ENCODE measurements at regions not wholly inside any gene's neighbourhood (a gene's known extent, or its start where the extent isn't known, plus 50 kb on each side); places are given as distances from the start of the nearest gene placed in this dataset.
"Not testable (repeated sequence)": the region's sequence is repeated elsewhere in the genome, so short reads cannot be mapped to it uniquely, and the experiment has no call there.

GRCh38 chr10:35884657-35885071, 242.6 kb upstream of the FZD8 start:
- Histone ChIP-seq H3K9me3 (ENCODE audit: control insufficient read depth, low read length) (no peaks in the 10 kb centered on the region), H3K27me3 (ENCODE audit: control insufficient read depth, insufficient read depth, low read length, poor library complexity, severe bottlenecking) (no peaks in the 10 kb centered on the region), H3K4me3 (ENCODE audit: insufficient read depth, low read depth, low read length) (no peak overlapping the region), H3K4me1 (ENCODE audit: control insufficient read depth, insufficient read depth, low read length) (peaks cover 14% of the 10 kb centered on the region), H3K27ac (ENCODE audit: insufficient read depth, low read depth, low read length, poor library complexity, severe bottlenecking) (no peak overlapping the region), H3K36me3 (ENCODE audit: control insufficient read depth, insufficient read depth, low read length) (no peaks in the 10 kb centered on the region)
- WGBS, 2 experiments = 34 to 37% methylated on average over 9 of the region's 9 CpGs

GRCh38 chr10:35882422-35883150, 240.5 kb upstream of the FZD8 start:
- WGBS, 2 experiments = 72 to 75% methylated on average over 9 of the region's 9 CpGs
- Histone ChIP-seq H3K4me1 (ENCODE audit: control insufficient read depth, insufficient read depth, low read length) (peaks cover 14% of the 10 kb centered on the region), H3K27me3 (ENCODE audit: control insufficient read depth, insufficient read depth, low read length, poor library complexity, severe bottlenecking) (no peaks in the 10 kb centered on the region), H3K36me3 (ENCODE audit: control insufficient read depth, insufficient read depth, low read length) (no peaks in the 10 kb centered on the region), H3K27ac (ENCODE audit: insufficient read depth, low read depth, low read length, poor library complexity, severe bottlenecking) (no peak overlapping the region), H3K4me3 (ENCODE audit: insufficient read depth, low read depth, low read length) (no peak overlapping the region), H3K9me3 (ENCODE audit: control insufficient read depth, low read length) (no peaks in the 10 kb centered on the region)

GRCh38 chr10:35881320-35881719, 239.2 kb upstream of the FZD8 start:
- Histone ChIP-seq H3K4me3 (ENCODE audit: insufficient read depth, low read depth, low read length) (no peak overlapping the region), H3K36me3 (ENCODE audit: control insufficient read depth, insufficient read depth, low read length) (no peaks in the 10 kb centered on the region), H3K27ac (ENCODE audit: insufficient read depth, low read depth, low read length, poor library complexity, severe bottlenecking) (no peak overlapping the region), H3K9me3 (ENCODE audit: control insufficient read depth, low read length) (no peaks in the 10 kb centered on the region), H3K4me1 (ENCODE audit: control insufficient read depth, insufficient read depth, low read length) (peaks cover 14% of the 10 kb centered on the region), H3K27me3 (ENCODE audit: control insufficient read depth, insufficient read depth, low read length, poor library complexity, severe bottlenecking) (no peaks in the 10 kb centered on the region)
- 96% methylated on average over 2 of the region's 2 CpGs; no CpG with 5 or more reads in 1 of the 2 experiments for WGBS, 2 experiments

GRCh38 chr10:35876248-35876647, 234.2 kb upstream of the FZD8 start:
- Histone ChIP-seq H3K4me3 (ENCODE audit: insufficient read depth, low read depth, low read length) (no peak overlapping the region), H3K27me3 (ENCODE audit: control insufficient read depth, insufficient read depth, low read length, poor library complexity, severe bottlenecking) (no peaks in the 10 kb centered on the region), H3K27ac (ENCODE audit: insufficient read depth, low read depth, low read length, poor library complexity, severe bottlenecking) (no peak overlapping the region), H3K9me3 (ENCODE audit: control insufficient read depth, low read length) (no peaks in the 10 kb centered on the region), H3K36me3 (ENCODE audit: control insufficient read depth, insufficient read depth, low read length) (no peaks in the 10 kb centered on the region), H3K4me1 (ENCODE audit: control insufficient read depth, insufficient read depth, low read length) (peaks cover 19% of the 10 kb centered on the region)
- WGBS, 2 experiments = 80 to 88% methylated on average over 4 of the region's 4 CpGs

- Histone ChIP-seq H3K9me3 (ENCODE audit: control insufficient read depth, low read length) (no peaks in the 10 kb centered on the region), H3K27ac (ENCODE audit: insufficient read depth, low read depth, low read length, poor library complexity, severe bottlenecking) (no peak overlapping the region), H3K27me3 (ENCODE audit: control insufficient read depth, insufficient read depth, low read length, poor library complexity, severe bottlenecking) (no peaks in the 10 kb centered on the region), H3K4me1 (ENCODE audit: control insufficient read depth, insufficient read depth, low read length) (peaks cover 19% of the 10 kb centered on the region), H3K4me3 (ENCODE audit: insufficient read depth, low read depth, low read length) (no peak overlapping the region), H3K36me3 (ENCODE audit: control insufficient read depth, insufficient read depth, low read length) (no peaks in the 10 kb centered on the region)
- 32 to 33% methylated on average over 10 of the region's 10 CpGs for WGBS, 2 experiments
Observed at GRCh38 chr10:35875016-35875676, 233.1 kb upstream of the FZD8 start.

- 42 to 43% methylated on average over 4 to 6 of the region's 6 CpGs for WGBS, 2 experiments
- H3K27ac ChIP-seq (ENCODE audit: insufficient read depth, low read depth, low read length, poor library complexity, severe bottlenecking) = no peak overlapping the region
Observed at GRCh38 chr10:35874311-35875015, 232.4 kb upstream of the FZD8 start.

GRCh38 chr10:35872671-35873070, 230.6 kb upstream of the FZD8 start:
- Histone ChIP-seq H3K27ac (ENCODE audit: insufficient read depth, low read depth, low read length, poor library complexity, severe bottlenecking) (no peak overlapping the region), H3K36me3 (ENCODE audit: control insufficient read depth, insufficient read depth, low read length) (no peaks in the 10 kb centered on the region), H3K9me3 (ENCODE audit: control insufficient read depth, low read length) (no peaks in the 10 kb centered on the region), H3K27me3 (ENCODE audit: control insufficient read depth, insufficient read depth, low read length, poor library complexity, severe bottlenecking) (no peaks in the 10 kb centered on the region), H3K4me1 (ENCODE audit: control insufficient read depth, insufficient read depth, low read length) (peaks cover 19% of the 10 kb centered on the region), H3K4me3 (ENCODE audit: insufficient read depth, low read depth, low read length) (no peak overlapping the region)
- WGBS, 2 experiments = 81 to 82% methylated on average over 6 of the region's 6 CpGs

More at GRCh38 chr10:35874311-35875015, 232.4 kb upstream of the FZD8 start:
- H3K4me3 ChIP-seq (ENCODE audit: insufficient read depth, low read depth, low read length) = no peak overlapping the region
- no peaks in the 10 kb centered on the region for H3K9me3 ChIP-seq (ENCODE audit: control insufficient read depth, low read length)
- peaks cover 19% of the 10 kb centered on the region for H3K4me1 ChIP-seq (ENCODE audit: control insufficient read depth, insufficient read depth, low read length)
- H3K27me3 ChIP-seq (ENCODE audit: control insufficient read depth, insufficient read depth, low read length, poor library complexity, severe bottlenecking) = no peaks in the 10 kb centered on the region
- H3K36me3 ChIP-seq (ENCODE audit: control insufficient read depth, insufficient read depth, low read length) = no peaks in the 10 kb centered on the region

- Histone ChIP-seq H3K4me3 (ENCODE audit: insufficient read depth, low read depth, low read length) (no peak overlapping the region), H3K36me3 (ENCODE audit: control insufficient read depth, insufficient read depth, low read length) (no peaks in the 10 kb centered on the region), H3K4me1 (ENCODE audit: control insufficient read depth, insufficient read depth, low read length) (peaks cover 19% of the 10 kb centered on the region), H3K27ac (ENCODE audit: insufficient read depth, low read depth, low read length, poor library complexity, severe bottlenecking) (no peak overlapping the region), H3K9me3 (ENCODE audit: control insufficient read depth, low read length) (no peaks in the 10 kb centered on the region), H3K27me3 (ENCODE audit: control insufficient read depth, insufficient read depth, low read length, poor library complexity, severe bottlenecking) (no peaks in the 10 kb centered on the region)
- 70 to 82% methylated on average over 3 to 5 of the region's 5 CpGs for WGBS, 2 experiments
Observed at GRCh38 chr10:35870665-35871310, 228.7 kb upstream of the FZD8 start.

GRCh38 chr10:35858676-35859283, 216.7 kb upstream of the FZD8 start:
- H3K27me3 ChIP-seq (ENCODE audit: control insufficient read depth, insufficient read depth, low read length, poor library complexity, severe bottlenecking); H3K36me3 ChIP-seq (ENCODE audit: control insufficient read depth, insufficient read depth, low read length); H3K4me1 ChIP-seq (ENCODE audit: control insufficient read depth, insufficient read depth, low read length); H3K9me3 ChIP-seq (ENCODE audit: control insufficient read depth, low read length); H3K4me3 ChIP-seq (ENCODE audit: insufficient read depth, low read depth, low read length); H3K27ac ChIP-seq (ENCODE audit: insufficient read depth, low read depth, low read length, poor library complexity, severe bottlenecking): not testable (repeated sequence)
- WGBS, 2 experiments = 51 to 53% methylated on average over 20 to 21 of the region's 25 CpGs

Measured in ectodermal cell (in vitro differentiated cells).